GM13976 (cell line): ENCODE measurements at regions not wholly inside any gene's neighbourhood (a gene's known extent, or its start where the extent isn't known, plus 50 kb on each side); places are given as distances from the start of the nearest gene placed in this dataset.

Experiments used
- DNase-seq: peaks from one replicate; pipeline ENCODE4 v3.0.0; 2012; ENCODE audit warnings: low spot score
- CTCF ChIP-seq: IDR thresholded peaks from 2 replicates; pipeline ENCODE4 v1.5.1; 2012; ENCODE audit warnings: borderline replicate concordance, mild to moderate bottlenecking; ENCODE audit not compliant: insufficient read depth; ENCODE audit errors: extremely low read depth, missing control alignments, control extremely low read depth
- in situ Hi-C: fragments of 300-500 bp; cut with MboI; formaldehyde crosslinking; loops from one replicate; pipeline ENCODE4 v1.12.0; 2022; ENCODE audit warnings: low sequenced_read_pairs, mixed read lengths, inconsistent platforms; ENCODE audit not compliant: unreplicated experiment

GRCh38 chr15:57859130-57859685 lies 152.7 kb downstream of the POLR2M start:
- in situ Hi-C loops = loop anchor here (25.0 kb wide), 1 partner anchor 297 kb away; no protein-coding TSS in a partner anchor
- no peak for TF ChIP-seq CTCF
- DNase-seq = no peak

GRCh38 chr15:57861034-57861638 lies 154.6 kb downstream of the POLR2M start:
- TF ChIP-seq CTCF = peak; percentile 81
- peak; percentile 17 for DNase-seq
- in situ Hi-C loops = loop anchor here (25.0 kb wide), 1 partner anchor 299 kb away; no protein-coding TSS in a partner anchor

GRCh38 chr15:57861815-57862586 lies 155.5 kb downstream of the POLR2M start:
- in situ Hi-C loops = loop anchor here (25.0 kb wide), 1 partner anchor 300 kb away; no protein-coding TSS in a partner anchor
- TF ChIP-seq CTCF = no peak
- DNase-seq = no peak

- DNase-seq = no peak
- in situ Hi-C loops = loop anchor here (25.0 kb wide), 1 partner anchor 300 kb away; no protein-coding TSS in a partner anchor
- no peak for TF ChIP-seq CTCF
Measured at GRCh38 chr15:57862761-57863160, 156.2 kb downstream of the POLR2M start.

- peak; percentile 24 for TF ChIP-seq CTCF
- in situ Hi-C loops = loop anchor here (25.0 kb wide), 1 partner anchor 303 kb away; no protein-coding TSS in a partner anchor
- peak; percentile 10 for DNase-seq
Measured at GRCh38 chr15:57865294-57865693, 158.8 kb downstream of the POLR2M start.

- DNase-seq = peak; percentile 39
- TF ChIP-seq CTCF = peak; percentile 58
- in situ Hi-C loops = loop anchor here (25.0 kb wide), 1 partner anchor 304 kb away; no protein-coding TSS in a partner anchor
Measured at GRCh38 chr15:57866149-57866736, 159.7 kb downstream of the POLR2M start.
